Activated CD8-positive, alpha-beta T cell treated with anti-CD3 and anti-CD28 coated beads for 36 hours (primary cell): ENCODE measurements at regions not wholly inside any gene's neighbourhood (a gene's known extent, or its start where the extent isn't known, plus 50 kb on each side); places are given as distances from the start of the nearest gene placed in this dataset.

ENCODE experiments used
- ATAC-seq: fragments of 200-7000 bp; cut with Tn5 transposase; one replicate; pipeline ENCODE4 v1.10.0; 2021; ENCODE audit warnings: mild to moderate bottlenecking, moderate library complexity
- CTCF ChIA-PET: fragments of 350-600 bp; sonication (Branson Sonifier 250); formaldehyde crosslinking; loops from one replicate; lab custom pipeline; 2021; ENCODE audit warnings: antibody characterized with exemption; lab: Charles Lee
- POLR2A ChIA-PET: fragments of 350-600 bp; sonication (Branson Sonifier 250); formaldehyde crosslinking; loops from one replicate; lab custom pipeline; 2021; ENCODE audit warnings: antibody characterized with exemption; lab: Charles Lee
- DNase-seq: peaks from one replicate; pipeline ENCODE4 v3.0.0-alpha.2; 2020
- H3K27ac Mint-ChIP-seq: one replicate; pipeline ENCODE4 v1.8.0; 2021; ENCODE audit warnings: mild to moderate bottlenecking, mixed read lengths
- H3K27me3 Mint-ChIP-seq: one replicate; pipeline ENCODE4 v1.8.0; 2021; ENCODE audit warnings: mixed read lengths
- H3K36me3 Mint-ChIP-seq: one replicate; pipeline ENCODE4 v1.8.0; 2021; ENCODE audit warnings: low read depth, mixed read lengths
- H3K4me1 Mint-ChIP-seq: one replicate; pipeline ENCODE4 v1.8.0; 2021; ENCODE audit warnings: low read depth, mixed read lengths
- H3K4me3 Mint-ChIP-seq: one replicate; pipeline ENCODE4 v1.8.0; 2021; ENCODE audit warnings: mild to moderate bottlenecking, moderate library complexity, mixed read lengths
- H3K9me3 Mint-ChIP-seq: one replicate; pipeline ENCODE4 v1.8.0; 2021; ENCODE audit warnings: mixed read lengths
- CTCF ChIP-seq: fragments of 200-600 bp; IDR thresholded peaks from one replicate; pipeline ENCODE4 v1.8.0; 2022; ENCODE audit warnings: antibody characterized with exemption, mild to moderate bottlenecking
- intact Hi-C: fragments of 100-400 bp; cut with micrococcal nuclease; formaldehyde crosslinking; loops from one replicate; pipeline ENCODE4 v1.10.0; 2022

GRCh38 chr20:16171180-16171579 is 402.1 kb downstream of the KIF16B start:
- no peak for DNase-seq
- no peak for TF ChIP-seq CTCF
- intact Hi-C loops, result no loop called here
- Mint-ChIP-seq H3K4me1 (no peaks in the 10 kb centered on the region), H3K4me3 (no peak overlapping the region), H3K27me3 (no peaks in the 10 kb centered on the region), H3K36me3 (no peaks in the 10 kb centered on the region), H3K9me3 (peaks cover 3% of the 10 kb centered on the region), H3K27ac (no peak overlapping the region)
- ChIA-PET POLR2A (no interaction called here), CTCF (no interaction called here)
- no peak for ATAC-seq

DNA sequence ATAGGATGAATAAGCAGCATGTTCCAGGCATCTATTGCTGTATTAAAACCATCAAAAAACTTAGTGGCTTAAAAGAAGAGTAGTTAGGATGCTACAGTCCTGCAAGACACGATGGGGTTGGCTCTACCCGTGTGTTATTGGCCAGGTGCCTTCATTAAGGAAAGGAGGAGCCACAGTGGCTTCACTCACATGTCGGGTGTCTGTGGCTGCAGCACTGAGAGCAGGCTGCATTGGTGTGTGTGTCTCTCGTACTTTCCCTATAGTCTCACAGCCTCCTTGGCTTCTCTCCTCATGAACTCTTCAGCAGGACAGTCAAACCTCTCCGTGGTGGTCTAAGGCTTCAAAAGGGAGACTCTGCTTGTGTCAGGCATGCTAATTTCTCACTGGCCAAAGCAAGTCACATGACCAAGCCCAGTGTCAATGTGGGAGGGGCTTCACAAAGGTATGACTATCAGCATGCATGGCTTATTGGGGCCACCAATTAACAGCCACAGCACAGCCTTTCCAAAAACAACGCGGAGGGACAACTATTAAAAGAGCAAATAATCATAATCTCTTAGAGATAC is 402.8 kb downstream of the KIF16B start:
- Mint-ChIP-seq H3K9me3 (no peaks in the 10 kb centered on the region), H3K27me3 (no peaks in the 10 kb centered on the region), H3K27ac (no peak overlapping the region), H3K4me1 (no peaks in the 10 kb centered on the region), H3K36me3 (no peaks in the 10 kb centered on the region), H3K4me3 (no peak overlapping the region)
- ChIA-PET CTCF (no interaction called here), POLR2A (no interaction called here)
- DNase-seq, result no peak
- TF ChIP-seq CTCF, result no peak
- ATAC-seq, result no peak
- intact Hi-C loops, result no loop called here

DNA sequence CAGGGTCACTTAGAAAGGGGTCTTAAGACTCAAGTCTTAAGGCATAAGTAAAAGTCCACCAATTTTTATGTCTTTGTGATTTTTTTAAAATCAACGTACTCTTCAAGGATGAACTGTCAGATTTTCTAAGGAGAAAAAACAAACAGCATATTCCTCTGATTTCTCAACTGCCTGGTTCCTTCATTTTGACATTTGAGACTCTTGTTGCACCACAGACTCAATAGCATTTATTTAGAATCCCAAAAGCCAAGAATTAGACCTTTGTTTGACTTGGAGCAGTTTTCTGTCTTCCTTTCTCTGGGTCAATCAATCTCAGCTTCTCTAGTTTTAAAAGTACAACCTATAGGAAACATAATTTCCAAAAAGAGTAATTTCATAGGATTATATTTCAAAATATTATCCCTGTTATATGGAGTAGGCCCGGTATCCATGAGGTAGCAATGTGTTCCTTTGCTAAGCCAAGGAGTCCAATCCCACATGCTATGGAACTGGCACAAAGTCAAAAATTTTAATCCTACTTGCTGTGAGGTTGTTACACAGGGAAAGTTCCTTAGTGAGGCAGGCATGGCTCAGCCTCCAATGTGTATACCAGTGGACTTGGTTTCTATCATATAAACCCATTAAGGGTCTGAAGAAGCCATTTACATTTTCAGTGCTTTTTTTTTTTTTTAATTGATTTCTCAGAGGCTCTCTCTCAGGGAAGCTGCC is 405.7 kb downstream of the KIF16B start:
- TF ChIP-seq CTCF, result no peak
- ATAC-seq (no peak), DNase-seq (no peak)
- intact Hi-C loops, result no loop called here
- H3K27me3 Mint-ChIP-seq, result no peaks in the 10 kb centered on the region
- no peak overlapping the region for H3K4me3 Mint-ChIP-seq
- H3K4me1 Mint-ChIP-seq, result no peaks in the 10 kb centered on the region
- H3K9me3 Mint-ChIP-seq, result no peaks in the 10 kb centered on the region
- POLR2A ChIA-PET, result no interaction called here
- no peak overlapping the region for H3K27ac Mint-ChIP-seq
- no peaks in the 10 kb centered on the region for H3K36me3 Mint-ChIP-seq
- CTCF ChIA-PET, result no interaction called here

DNA sequence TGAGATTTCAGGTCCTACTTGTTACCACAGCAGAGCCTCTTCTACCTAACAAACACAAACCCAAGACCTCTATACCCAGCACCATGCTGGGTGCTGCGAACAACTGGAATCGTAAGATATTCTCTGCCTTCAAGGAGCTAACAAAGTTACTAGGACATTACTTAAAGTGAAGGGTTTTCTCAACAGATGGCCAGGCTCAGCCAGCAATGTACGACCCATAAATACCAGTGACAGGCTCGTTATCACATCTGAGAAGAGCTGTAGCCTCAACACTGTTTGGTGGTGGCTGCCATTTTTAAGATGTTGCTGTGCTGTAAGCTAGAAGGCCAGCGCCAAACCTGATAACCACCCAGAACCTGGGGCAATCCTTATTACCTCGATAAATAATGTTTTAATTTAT is 406.5 kb downstream of the KIF16B start:
- Mint-ChIP-seq H3K27me3 (no peaks in the 10 kb centered on the region), H3K36me3 (no peaks in the 10 kb centered on the region), H3K27ac (no peak overlapping the region), H3K4me3 (no peak overlapping the region), H3K9me3 (peaks cover 3% of the 10 kb centered on the region), H3K4me1 (no peaks in the 10 kb centered on the region)
- ATAC-seq (no peak), DNase-seq (no peak)
- intact Hi-C loops, result no loop called here
- CTCF ChIA-PET, result no interaction called here
- no peak for TF ChIP-seq CTCF
- POLR2A ChIA-PET, result no interaction called here

DNA sequence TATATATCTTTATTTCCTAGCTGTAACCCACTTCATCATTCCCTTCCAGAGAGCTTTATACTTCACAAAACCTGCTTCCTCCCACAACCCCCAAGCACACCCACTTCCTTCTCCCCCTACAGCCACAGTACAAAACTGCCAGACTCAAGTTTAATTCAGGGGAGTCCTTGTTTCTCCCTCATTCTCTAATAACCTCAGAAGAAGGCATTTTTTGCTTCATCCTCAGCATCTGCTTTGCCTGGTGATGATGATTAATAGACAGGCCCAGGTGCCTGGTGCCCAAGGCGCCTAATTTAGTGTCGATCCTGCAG is 414.3 kb downstream of the KIF16B start:
- Mint-ChIP-seq H3K4me1 (no peaks in the 10 kb centered on the region), H3K27ac (no peak overlapping the region), H3K9me3 (peaks cover 13% of the 10 kb centered on the region), H3K36me3 (no peaks in the 10 kb centered on the region), H3K4me3 (no peak overlapping the region), H3K27me3 (no peaks in the 10 kb centered on the region)
- ATAC-seq (no peak), DNase-seq (no peak)
- TF ChIP-seq CTCF, result no peak
- intact Hi-C loops, result no loop called here
- POLR2A ChIA-PET, result no interaction called here
- CTCF ChIA-PET, result no interaction called here
